HG03159 (cell line): ENCODE measurements at regions not wholly inside any gene's neighbourhood (a gene's known extent, or its start where the extent isn't known, plus 50 kb on each side); places are given as distances from the start of the nearest gene placed in this dataset.
A peak's percentile ranks its signal among the peaks of the same experiment; 100 is the strongest.

Experiments used
- ATAC-seq: cut with Tn5 transposase; IDR thresholded peaks from one replicate; pipeline ENCODE4 v1.9.1; 2021; ENCODE audit warnings: mild to moderate bottlenecking, moderate library complexity; ENCODE audit not compliant: unreplicated experiment

DNA sequence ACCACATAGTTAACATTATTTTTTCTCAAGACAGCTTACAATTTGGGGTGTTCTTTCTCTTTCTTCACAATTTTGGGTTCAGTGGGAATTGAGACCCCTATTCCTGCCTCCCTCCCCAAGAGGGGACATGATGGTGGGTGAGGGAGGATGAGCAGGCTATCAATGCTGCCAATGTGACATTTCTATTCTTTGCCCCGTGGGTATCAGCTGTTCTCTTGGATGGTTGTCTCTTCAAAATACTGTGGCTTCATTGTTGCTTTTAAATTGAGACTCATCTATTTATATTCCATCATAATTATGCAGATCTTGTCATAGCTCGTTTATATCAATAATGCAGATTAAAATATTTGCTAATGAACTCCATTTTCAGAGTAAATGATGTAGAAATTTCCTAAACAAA is 56.5 kb upstream of the ANO4 start:
- ATAC-seq = no peak

DNA sequence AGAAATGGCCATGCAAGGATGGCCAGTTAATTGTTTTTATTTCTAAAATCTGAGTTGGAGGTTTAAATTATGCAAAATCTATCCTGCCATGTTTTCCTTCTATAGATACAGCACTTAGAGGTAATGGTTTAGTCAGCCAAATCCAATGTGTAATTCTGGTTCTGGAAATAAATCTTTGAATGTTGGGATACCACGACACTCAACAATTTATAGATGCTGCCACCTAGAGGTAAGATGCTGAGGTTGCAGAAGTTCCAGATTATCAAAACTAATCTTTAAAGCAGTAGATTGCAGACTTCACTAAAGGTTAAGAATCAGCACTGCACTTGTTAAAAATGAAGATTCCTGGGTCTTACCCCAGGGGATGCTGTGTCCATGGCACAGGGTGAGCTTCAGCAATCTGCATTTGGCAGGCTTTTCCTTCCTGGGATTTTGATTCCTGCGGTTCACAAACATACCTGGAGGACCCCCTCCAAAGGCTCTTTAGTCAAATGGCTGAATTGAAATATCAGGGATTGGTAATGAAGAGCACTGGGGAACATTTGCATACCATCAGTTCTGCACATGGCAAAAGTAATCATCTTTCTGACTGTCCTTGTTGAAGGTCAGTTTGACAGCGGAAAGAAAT is 53.4 kb upstream of the ANO4 start:
- peak; percentile 73 for ATAC-seq

DNA sequence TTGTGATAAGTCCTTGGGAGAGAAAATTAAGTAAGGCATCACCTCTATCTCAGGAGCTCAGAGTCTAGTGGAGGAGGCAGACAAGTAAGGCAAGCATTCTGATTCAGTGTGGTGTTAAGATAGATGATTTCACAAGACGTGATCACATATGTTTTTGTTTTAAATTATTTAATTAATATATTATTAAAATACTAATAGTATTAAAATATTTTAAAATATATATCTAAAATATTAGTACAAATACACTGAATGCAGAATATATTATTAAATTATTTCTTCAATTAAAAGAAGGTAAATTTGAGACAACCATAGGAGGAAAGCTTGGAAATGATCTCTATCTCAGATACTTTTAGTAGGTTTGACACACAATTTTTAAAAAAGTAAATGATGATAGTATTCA is 51.5 kb upstream of the ANO4 start:
- ATAC-seq = no peak
